ENCODE measurements at regions not wholly inside any gene's neighbourhood (a gene's known extent, or its start where the extent isn't known, plus 50 kb on each side); places are given as distances from the start of the nearest gene placed in this dataset.

DNA sequence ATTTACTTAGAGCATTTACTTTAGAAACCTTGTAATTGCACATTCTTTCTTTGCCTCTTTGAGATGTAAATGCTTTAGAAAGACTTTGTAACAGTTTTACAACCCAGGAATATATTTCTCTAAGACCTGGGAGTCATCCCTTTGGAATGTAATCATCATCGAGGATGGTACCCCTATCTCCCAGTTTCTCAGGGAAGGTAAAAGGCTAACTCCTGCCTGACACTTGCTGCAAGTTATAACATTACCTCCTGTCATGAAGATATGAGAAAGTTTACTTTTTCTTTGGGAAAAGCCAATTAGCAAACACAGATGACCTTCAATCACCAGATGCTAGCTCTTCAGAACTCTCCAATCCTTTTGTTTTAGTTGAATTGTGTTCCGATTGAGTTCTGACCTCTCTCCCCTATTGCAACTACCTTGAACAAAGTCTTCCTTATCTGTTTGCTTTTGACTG, 420.3 kb upstream of the FSIP2 start:
- Histone ChIP-seq H3K27me3 (ENCODE audit: control insufficient read depth, insufficient read depth, low read length) (no peaks in the 10 kb centered on the region), H3K9me3 (ENCODE audit: control insufficient read depth, low read depth, low read length) (no peaks in the 10 kb centered on the region), H3K27ac (ENCODE audit: low read length) (no peak overlapping the region), H3K36me3 (ENCODE audit: control insufficient read depth, low read depth, low read length) (no peaks in the 10 kb centered on the region), H3K4me1 (ENCODE audit: control insufficient read depth, low read depth, low read length) (no peaks in the 10 kb centered on the region), H3K9ac (ENCODE audit: low read length) (no peak overlapping the region), H3K4me3 (ENCODE audit: low read length) (no peak overlapping the region)

DNA sequence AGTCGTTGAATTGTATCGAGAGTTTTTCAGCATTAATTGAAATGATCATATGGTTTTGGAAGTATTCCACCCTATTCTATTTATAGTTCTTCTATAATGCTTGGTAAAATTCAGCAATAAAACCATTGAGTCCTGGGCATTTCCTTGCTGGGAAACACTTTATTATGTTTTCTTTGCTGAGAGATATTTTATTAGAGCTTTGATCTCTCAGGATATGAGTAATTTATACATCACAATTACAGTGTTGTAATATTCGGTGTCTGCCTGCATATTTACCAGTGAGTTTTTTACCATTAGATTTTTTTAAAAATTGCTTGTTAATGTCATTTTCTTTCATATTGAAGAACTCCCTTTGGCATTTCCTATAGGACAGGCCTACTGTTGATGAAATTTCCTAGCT, 402.7 kb upstream of the FSIP2 start:
- Histone ChIP-seq H3K36me3 (ENCODE audit: control insufficient read depth, low read depth, low read length) (no peaks in the 10 kb centered on the region), H3K9me3 (ENCODE audit: control insufficient read depth, low read depth, low read length) (no peaks in the 10 kb centered on the region), H3K4me3 (ENCODE audit: low read length) (no peak overlapping the region), H3K9ac (ENCODE audit: low read length) (no peak overlapping the region), H3K27ac (ENCODE audit: low read length) (no peak overlapping the region), H3K27me3 (ENCODE audit: control insufficient read depth, insufficient read depth, low read length) (no peaks in the 10 kb centered on the region), H3K4me1 (ENCODE audit: control insufficient read depth, low read depth, low read length) (no peaks in the 10 kb centered on the region)

DNA sequence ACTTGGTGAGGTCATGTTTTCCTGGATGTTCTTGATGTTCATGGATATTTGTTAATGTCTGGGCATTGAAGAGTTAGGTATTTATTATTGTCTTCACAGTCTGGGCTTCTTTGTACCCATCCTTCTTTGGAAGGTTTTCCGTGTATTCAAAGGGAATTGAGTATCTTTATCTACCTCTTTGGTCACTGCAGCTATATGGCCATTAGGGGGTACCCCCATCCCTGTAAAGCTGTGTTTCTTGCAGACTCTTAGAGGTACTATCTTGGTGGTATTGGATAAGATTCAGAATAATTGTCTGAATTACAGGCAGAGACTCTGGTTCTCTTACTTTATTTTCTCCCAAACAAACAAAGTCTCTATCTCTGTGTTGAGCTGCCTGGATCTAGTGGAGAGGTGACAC, 401.6 kb upstream of the FSIP2 start:
- Histone ChIP-seq H3K9ac (ENCODE audit: low read length) (no peak overlapping the region), H3K27me3 (ENCODE audit: control insufficient read depth, insufficient read depth, low read length) (no peaks in the 10 kb centered on the region), H3K4me3 (ENCODE audit: low read length) (no peak overlapping the region), H3K9me3 (ENCODE audit: control insufficient read depth, low read depth, low read length) (no peaks in the 10 kb centered on the region), H3K4me1 (ENCODE audit: control insufficient read depth, low read depth, low read length) (no peaks in the 10 kb centered on the region), H3K27ac (ENCODE audit: low read length) (no peak overlapping the region), H3K36me3 (ENCODE audit: control insufficient read depth, low read depth, low read length) (no peaks in the 10 kb centered on the region)

- Histone ChIP-seq H3K4me1 (ENCODE audit: control insufficient read depth, low read depth, low read length) (no peaks in the 10 kb centered on the region), H3K9me3 (ENCODE audit: control insufficient read depth, low read depth, low read length) (no peaks in the 10 kb centered on the region)
Measured at GRCh38 chr2:185338104-185338503, 400.5 kb upstream of the FSIP2 start.

DNA sequence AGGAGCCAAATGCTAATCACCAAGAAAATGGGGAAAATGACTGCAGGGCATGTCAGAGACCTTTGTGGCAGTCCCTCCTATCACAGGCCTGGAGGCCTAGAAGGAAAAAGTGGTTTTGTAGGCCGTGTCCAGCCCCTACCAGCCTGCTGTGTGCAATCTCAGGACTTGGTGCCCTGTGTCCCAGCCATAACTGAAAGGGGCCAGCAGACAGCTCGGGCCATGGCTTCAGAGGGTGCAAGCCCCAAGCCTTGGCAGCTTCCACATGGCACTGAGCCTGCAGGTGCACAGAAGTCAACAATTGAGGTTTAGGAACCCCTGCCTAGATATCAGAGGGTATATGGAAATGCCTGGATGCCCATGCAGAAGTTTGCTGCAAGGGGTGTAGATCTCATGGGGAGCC, 391.2 kb upstream of the FSIP2 start:
- Histone ChIP-seq H3K4me3 (ENCODE audit: low read length) (no peak overlapping the region), H3K9me3 (ENCODE audit: control insufficient read depth, low read depth, low read length) (no peaks in the 10 kb centered on the region), H3K27me3 (ENCODE audit: control insufficient read depth, insufficient read depth, low read length) (no peaks in the 10 kb centered on the region), H3K27ac (ENCODE audit: low read length) (no peak overlapping the region), H3K36me3 (ENCODE audit: control insufficient read depth, low read depth, low read length) (no peaks in the 10 kb centered on the region), H3K9ac (ENCODE audit: low read length) (no peak overlapping the region), H3K4me1 (ENCODE audit: control insufficient read depth, low read depth, low read length) (no peaks in the 10 kb centered on the region)

More at GRCh38 chr2:185338104-185338503, 400.5 kb upstream of the FSIP2 start:
- Histone ChIP-seq H3K4me3 (ENCODE audit: low read length) (no peak overlapping the region), H3K27ac (ENCODE audit: low read length) (no peak overlapping the region), H3K36me3 (ENCODE audit: control insufficient read depth, low read depth, low read length) (no peaks in the 10 kb centered on the region), H3K27me3 (ENCODE audit: control insufficient read depth, insufficient read depth, low read length) (no peaks in the 10 kb centered on the region), H3K9ac (ENCODE audit: low read length) (no peak overlapping the region)

DNA sequence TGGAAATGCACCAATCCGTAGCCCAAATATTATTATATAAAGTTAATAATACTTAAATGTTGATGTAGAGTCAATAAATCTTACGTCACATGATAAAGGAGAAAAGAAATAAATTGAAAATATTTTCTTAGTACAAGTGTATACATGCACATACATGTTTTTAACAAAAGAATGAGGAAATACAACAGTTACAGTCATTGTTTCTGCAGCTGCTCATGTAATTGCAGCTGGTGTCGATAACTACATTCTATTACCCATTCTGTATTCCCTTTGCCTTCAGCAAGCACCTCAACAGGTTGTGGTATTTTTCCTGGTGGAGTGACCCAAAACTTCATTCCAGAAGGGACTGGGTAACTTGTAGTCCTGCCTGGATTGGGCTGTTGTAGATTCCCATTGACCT, 377.8 kb upstream of the FSIP2 start:
- Histone ChIP-seq H3K27ac (ENCODE audit: low read length) (no peak overlapping the region), H3K27me3 (ENCODE audit: control insufficient read depth, insufficient read depth, low read length) (no peaks in the 10 kb centered on the region), H3K9me3 (ENCODE audit: control insufficient read depth, low read depth, low read length) (no peaks in the 10 kb centered on the region), H3K36me3 (ENCODE audit: control insufficient read depth, low read depth, low read length) (no peaks in the 10 kb centered on the region), H3K4me1 (ENCODE audit: control insufficient read depth, low read depth, low read length) (no peaks in the 10 kb centered on the region), H3K9ac (ENCODE audit: low read length) (no peak overlapping the region), H3K4me3 (ENCODE audit: low read length) (no peak overlapping the region)

DNA sequence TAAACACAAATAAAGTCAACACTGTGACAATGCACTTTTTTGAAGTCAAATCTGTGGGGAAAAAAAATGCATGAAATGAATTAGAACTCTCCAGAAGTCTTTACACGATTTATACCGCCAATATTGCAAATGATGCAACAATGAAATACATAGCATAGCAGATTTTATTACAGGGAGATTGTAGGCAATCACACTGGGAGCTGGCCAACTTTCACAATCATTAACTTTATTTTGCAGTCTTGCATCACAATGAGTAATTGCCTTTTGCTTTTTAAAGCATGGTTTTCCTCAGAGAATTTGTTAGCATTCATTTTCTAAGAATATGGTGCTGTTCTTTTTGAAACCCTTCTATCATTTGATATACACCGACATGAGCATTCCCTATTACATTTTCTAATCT, 366.4 kb upstream of the FSIP2 start:
- H3K9me3 ChIP-seq (ENCODE audit: control insufficient read depth, low read depth, low read length) = no peaks in the 10 kb centered on the region

DNA sequence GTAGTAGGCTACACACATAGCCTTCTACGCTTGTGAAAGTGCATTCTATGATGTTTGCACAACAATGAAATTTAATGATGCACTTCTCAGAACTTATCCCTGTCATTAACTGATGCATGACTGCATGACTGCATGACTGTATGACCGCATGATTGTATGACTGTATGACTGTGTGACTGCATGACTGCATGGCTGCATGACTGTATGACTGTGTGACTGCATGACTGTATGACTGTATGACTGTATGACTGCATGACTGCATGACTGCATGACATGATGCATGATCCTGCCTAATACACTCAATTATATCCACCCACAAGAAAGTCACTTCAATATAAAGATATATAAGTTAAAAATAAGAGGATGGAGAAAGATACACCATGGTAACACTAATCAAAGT, 365.4 kb upstream of the FSIP2 start:
- Histone ChIP-seq H3K27me3 (ENCODE audit: control insufficient read depth, insufficient read depth, low read length) (no peaks in the 10 kb centered on the region), H3K4me1 (ENCODE audit: control insufficient read depth, low read depth, low read length) (no peaks in the 10 kb centered on the region), H3K9me3 (ENCODE audit: control insufficient read depth, low read depth, low read length) (no peaks in the 10 kb centered on the region), H3K27ac (ENCODE audit: low read length) (no peak overlapping the region), H3K4me3 (ENCODE audit: low read length) (no peak overlapping the region), H3K9ac (ENCODE audit: low read length) (no peak overlapping the region), H3K36me3 (ENCODE audit: control insufficient read depth, low read depth, low read length) (no peaks in the 10 kb centered on the region)

More for the DNA sequence above, 366.4 kb upstream of the FSIP2 start:
- Histone ChIP-seq H3K36me3 (ENCODE audit: control insufficient read depth, low read depth, low read length) (no peaks in the 10 kb centered on the region), H3K27ac (ENCODE audit: low read length) (no peak overlapping the region), H3K9ac (ENCODE audit: low read length) (no peak overlapping the region), H3K4me1 (ENCODE audit: control insufficient read depth, low read depth, low read length) (no peaks in the 10 kb centered on the region), H3K4me3 (ENCODE audit: low read length) (no peak overlapping the region), H3K27me3 (ENCODE audit: control insufficient read depth, insufficient read depth, low read length) (no peaks in the 10 kb centered on the region)

DNA sequence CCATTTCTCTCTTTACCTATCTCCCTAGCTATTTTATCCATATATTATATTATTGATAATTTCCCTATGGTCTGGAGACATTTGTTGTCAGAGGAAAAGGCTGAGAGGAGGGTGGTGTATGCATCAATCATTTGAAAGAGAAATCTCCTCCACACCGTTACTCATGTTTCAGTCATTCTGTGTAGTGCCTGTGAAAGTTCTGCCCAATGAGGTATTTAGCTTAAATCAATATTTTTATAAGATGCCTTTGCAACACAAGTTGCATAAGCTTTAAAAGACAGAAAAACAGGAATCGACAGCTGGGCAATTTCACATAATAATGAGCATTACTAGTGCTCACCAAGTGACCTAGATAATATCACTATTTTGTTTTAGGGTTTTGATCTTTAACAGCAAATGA, 363.7 kb upstream of the FSIP2 start:
- no peaks in the 10 kb centered on the region for H3K36me3 ChIP-seq (ENCODE audit: control insufficient read depth, low read depth, low read length)
- H3K4me1 ChIP-seq (ENCODE audit: control insufficient read depth, low read depth, low read length) = no peaks in the 10 kb centered on the region
- no peak overlapping the region for H3K27ac ChIP-seq (ENCODE audit: low read length)
- no peak overlapping the region for H3K4me3 ChIP-seq (ENCODE audit: low read length)
- H3K9ac ChIP-seq (ENCODE audit: low read length) = no peak overlapping the region
- no peaks in the 10 kb centered on the region for H3K27me3 ChIP-seq (ENCODE audit: control insufficient read depth, insufficient read depth, low read length)
- H3K9me3 ChIP-seq (ENCODE audit: control insufficient read depth, low read depth, low read length) = no peaks in the 10 kb centered on the region

DNA sequence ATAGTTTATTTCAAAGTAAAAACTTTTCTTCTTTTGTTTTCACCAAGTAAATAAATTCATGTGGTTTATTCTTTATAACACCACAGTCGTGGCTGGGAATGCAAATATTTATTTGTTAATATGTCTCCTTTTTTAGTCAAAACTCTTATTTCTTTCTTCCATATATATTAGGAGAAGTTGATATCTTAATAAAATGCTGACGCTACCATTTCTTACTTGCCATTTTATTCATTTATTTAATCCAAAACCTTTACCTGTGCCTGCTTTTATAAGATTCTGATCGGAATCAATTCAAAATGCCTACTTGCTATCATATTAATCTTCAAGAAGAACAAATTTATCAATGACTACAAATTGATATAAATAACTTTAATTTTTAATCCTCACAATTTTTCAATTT, 362.9 kb upstream of the FSIP2 start:
- H3K9me3 ChIP-seq (ENCODE audit: control insufficient read depth, low read depth, low read length) = no peaks in the 10 kb centered on the region
- no peaks in the 10 kb centered on the region for H3K36me3 ChIP-seq (ENCODE audit: control insufficient read depth, low read depth, low read length)
- no peak overlapping the region for H3K4me3 ChIP-seq (ENCODE audit: low read length)
- no peak overlapping the region for H3K9ac ChIP-seq (ENCODE audit: low read length)
- H3K27ac ChIP-seq (ENCODE audit: low read length) = no peak overlapping the region
- no peaks in the 10 kb centered on the region for H3K4me1 ChIP-seq (ENCODE audit: control insufficient read depth, low read depth, low read length)
- H3K27me3 ChIP-seq (ENCODE audit: control insufficient read depth, insufficient read depth, low read length) = no peaks in the 10 kb centered on the region

GRCh38 chr2:185381631-185382030, 357.0 kb upstream of the FSIP2 start:
- Histone ChIP-seq H3K27me3 (ENCODE audit: control insufficient read depth, insufficient read depth, low read length) (no peaks in the 10 kb centered on the region), H3K4me3 (ENCODE audit: low read length) (no peak overlapping the region), H3K9me3 (ENCODE audit: control insufficient read depth, low read depth, low read length) (no peaks in the 10 kb centered on the region), H3K36me3 (ENCODE audit: control insufficient read depth, low read depth, low read length) (no peaks in the 10 kb centered on the region), H3K27ac (ENCODE audit: low read length) (no peak overlapping the region), H3K4me1 (ENCODE audit: control insufficient read depth, low read depth, low read length) (no peaks in the 10 kb centered on the region), H3K9ac (ENCODE audit: low read length) (no peak overlapping the region)

- Histone ChIP-seq H3K36me3 (ENCODE audit: control insufficient read depth, low read depth, low read length) (no peaks in the 10 kb centered on the region), H3K27ac (ENCODE audit: low read length) (no peak overlapping the region)
Measured at GRCh38 chr2:185384822-185385560, 353.6 kb upstream of the FSIP2 start.

More at GRCh38 chr2:185384822-185385560, 353.6 kb upstream of the FSIP2 start:
- Histone ChIP-seq H3K4me3 (ENCODE audit: low read length) (no peak overlapping the region), H3K27me3 (ENCODE audit: control insufficient read depth, insufficient read depth, low read length) (no peaks in the 10 kb centered on the region), H3K9me3 (ENCODE audit: control insufficient read depth, low read depth, low read length) (no peaks in the 10 kb centered on the region), H3K9ac (ENCODE audit: low read length) (no peak overlapping the region), H3K4me1 (ENCODE audit: control insufficient read depth, low read depth, low read length) (no peaks in the 10 kb centered on the region)
